NCI-H2227 (cell line): ENCODE measurements at regions not wholly inside any gene's neighbourhood (a gene's known extent, or its start where the extent isn't known, plus 50 kb on each side); places are given as distances from the start of the nearest gene placed in this dataset.

Experiments
- DNase-seq: peaks from one replicate; lab custom pipeline; 2025; ENCODE audit not compliant: unreplicated experiment; lab: John Stamatoyannopoulos, UW

GRCh38 chr4:32752962-32753361 is 2032.8 kb downstream of the PCDH7 start:
- no peak for DNase-seq

GRCh38 chr4:32768664-32769389 is 2048.7 kb downstream of the PCDH7 start:
- no peak for DNase-seq

DNA sequence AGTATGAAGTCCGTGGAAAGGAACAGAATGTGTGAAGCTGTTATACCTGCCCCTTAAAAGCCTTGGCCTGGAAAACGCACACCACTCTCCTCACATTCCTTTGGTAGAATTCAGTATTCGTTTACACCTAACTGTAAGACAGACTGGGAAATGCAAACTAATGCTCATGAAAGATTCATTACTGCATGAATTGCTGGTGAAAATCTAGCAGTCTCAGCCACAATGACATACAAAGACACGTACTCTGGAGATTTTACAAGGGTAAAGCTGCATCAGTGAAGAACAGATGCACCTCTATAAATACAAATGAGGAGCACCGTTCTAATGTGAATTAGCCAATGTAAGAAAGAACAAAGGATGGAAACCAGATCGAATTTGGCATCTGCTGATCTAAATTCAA is 2051.3 kb downstream of the PCDH7 start:
- DNase-seq = no peak

DNA sequence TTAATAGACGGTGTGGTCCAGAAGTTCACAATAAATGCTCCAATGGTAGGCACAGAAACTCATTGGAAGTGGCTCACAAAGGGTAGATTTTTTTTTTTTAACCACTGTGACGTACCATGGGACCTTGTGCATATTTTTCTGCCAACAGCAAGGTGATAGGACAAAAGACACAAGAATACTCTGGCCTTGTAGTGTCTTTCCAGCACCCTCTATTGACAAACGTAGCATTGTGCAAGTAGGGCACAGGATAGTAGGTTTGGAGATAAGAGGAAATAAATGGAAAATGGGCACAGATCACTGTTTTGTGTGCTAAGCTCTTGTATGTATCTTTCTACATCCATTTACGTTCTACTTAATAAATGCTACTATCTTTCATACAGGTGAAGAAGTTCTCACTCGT is 2054.9 kb downstream of the PCDH7 start:
- no peak for DNase-seq

GRCh38 chr4:32776435-32777203 is 2056.4 kb downstream of the PCDH7 start:
- DNase-seq = no peak

GRCh38 chr4:32778025-32778424 is 2057.9 kb downstream of the PCDH7 start:
- no peak for DNase-seq

DNA sequence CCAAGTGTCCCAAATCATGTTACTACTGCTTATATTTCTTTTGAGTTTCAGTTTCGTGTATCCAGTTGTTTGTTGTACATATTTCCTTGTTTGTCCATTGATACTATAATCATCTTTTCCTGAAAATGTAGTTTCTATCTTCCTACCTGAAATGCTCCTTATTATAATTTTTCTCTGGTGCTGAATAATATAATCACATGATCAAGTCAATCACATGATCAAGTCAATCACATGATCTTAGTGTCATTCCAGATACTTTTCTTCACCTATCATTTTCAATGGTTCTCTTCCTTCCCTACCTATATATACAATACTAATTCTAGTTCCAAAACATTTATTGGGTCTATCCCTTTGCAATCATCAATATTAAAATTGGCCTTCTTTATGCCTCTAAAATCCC is 2058.8 kb downstream of the PCDH7 start:
- DNase-seq = no peak

DNA sequence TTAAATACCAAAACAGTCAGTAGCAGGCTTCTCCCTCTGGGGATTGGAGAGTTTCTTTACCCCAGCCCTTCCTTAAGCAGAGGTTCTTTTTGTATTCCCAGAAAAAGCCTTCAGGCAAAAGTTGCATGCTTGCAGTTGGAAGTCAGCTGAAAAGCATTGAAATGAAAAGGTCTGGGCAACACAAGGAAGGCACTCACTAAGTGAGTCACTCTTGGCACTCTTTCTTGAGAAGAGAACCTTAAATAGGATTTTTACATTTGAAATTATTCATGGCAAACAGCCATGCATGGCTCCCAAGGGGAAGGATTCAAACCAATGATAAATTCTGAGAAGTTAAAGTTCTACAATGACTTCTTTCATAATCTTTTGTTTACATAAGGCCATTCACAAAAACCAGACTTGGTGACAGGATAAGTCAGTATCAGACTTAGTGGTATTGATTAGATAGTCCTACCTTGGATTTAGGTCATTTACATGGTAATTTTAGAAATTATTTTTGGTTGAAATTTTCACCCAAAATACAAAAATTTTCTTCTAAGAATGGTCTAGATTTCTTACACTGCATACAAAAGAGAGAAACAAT is 2068.9 kb downstream of the PCDH7 start:
- no peak for DNase-seq

DNA sequence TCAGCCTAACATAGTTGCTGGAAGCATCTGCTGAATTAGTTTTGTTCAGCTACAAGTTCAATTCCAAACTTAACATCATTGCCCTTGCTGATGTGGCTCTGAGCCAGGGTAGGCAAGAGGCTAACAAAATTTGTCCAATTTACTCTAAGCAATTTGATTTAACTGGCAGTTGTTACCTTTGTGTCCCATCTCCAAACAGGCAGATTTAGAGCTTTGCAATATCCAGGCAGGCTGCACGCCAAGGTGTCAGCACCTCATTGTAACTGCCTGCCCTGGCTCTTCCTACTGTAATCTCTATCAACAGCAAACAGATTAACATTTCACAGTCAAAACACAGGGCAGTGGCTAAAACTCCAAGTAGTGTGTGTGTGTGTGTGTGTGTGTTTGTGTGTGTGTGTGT is 2070.6 kb downstream of the PCDH7 start:
- DNase-seq = no peak

DNA sequence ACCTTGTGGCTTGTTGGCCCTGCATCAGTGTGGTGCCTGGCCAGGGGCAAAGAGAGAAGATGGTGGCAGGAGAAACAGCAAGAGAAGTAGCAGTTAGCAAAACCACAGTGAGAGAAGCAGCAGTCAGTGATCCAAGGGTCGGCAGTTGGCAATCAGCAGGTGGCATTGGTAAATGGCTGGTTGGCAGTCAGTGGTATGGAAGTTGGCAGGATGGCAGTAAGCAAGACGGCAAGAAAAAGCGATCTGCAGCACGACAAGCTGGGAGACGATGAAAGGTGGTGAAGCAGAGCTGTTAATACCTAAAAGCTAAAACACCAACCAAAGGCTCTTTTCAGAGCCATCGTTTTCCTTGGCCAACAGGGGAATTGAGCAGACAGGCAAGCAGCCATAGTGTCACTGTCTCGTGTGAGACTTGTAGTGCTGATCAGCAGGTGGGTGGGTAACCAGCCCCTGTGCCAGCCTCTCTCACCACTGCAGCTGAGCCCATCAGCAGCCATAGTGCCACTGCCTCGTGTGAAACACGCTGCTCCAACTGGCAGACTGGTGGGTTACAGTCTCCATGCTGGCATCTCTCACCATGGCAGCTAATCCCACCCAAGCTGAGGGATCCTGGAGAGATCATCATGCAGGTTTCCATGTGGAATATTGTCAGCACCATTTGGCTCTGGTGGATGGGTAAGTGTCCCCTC is 2078.4 kb downstream of the PCDH7 start:
- no peak for DNase-seq

DNA sequence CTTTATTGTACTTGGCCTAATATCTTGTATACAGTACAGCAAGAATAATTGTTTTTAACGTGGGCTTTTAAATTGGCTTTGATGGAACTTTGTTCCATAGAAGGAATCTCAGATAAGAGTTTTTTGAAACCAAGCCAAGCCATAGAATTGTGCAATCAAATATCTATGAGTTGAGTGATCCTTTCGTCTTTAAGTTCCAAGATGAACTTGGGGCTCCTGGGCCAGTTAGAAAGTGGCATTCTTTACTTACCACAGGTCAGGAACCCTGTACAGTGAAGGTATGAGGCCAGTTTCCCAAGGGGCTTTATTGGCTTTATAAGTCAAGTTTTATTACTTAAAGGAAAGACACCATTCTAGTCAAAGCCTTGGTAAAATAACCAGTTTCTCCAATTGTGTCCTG is 2104.2 kb downstream of the PCDH7 start:
- DNase-seq = no peak

- DNase-seq = no peak
Observed at GRCh38 chr4:32826169-32826568, 2106.0 kb downstream of the PCDH7 start.

DNA sequence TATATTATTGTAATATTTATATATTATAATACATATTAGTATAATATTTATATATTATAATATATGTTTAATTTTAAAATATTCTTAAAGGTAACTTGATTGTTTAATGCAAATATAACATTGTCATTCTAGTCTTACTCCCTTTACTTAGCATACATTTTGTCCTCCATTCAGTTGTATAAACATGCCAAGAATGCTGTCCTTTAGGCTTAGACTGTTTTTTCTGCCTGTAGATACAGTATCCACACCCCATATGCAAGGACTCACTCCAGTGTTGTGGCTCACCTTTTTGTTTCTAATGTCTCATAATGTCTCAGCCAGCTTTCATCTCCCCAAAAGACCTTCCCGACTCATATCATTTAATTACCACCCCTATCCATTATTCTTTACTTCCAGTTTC is 2110.0 kb downstream of the PCDH7 start:
- no peak for DNase-seq

- no peak for DNase-seq
Observed at GRCh38 chr4:32831104-32831503, 2110.9 kb downstream of the PCDH7 start.

GRCh38 chr4:32840461-32841189 is 2120.5 kb downstream of the PCDH7 start:
- no peak for DNase-seq

DNA sequence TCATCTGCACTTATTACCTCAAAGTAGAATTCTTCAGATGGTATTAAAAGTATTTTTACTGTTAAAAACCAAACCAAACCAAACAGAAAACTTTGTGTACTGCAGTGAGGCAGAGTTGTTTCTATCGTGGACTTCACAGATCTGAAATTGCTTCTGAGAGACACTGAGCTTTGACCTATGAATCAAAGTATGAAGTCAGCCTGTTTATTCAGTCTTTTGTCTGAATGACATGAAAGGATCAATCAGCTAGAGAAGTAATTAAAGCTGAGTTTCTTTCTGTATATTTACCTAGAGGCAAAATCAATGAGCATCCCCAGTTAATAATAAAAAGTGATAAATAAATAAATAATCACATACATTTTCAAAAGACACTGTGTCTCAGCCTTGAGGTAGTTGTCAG is 2121.0 kb downstream of the PCDH7 start:
- DNase-seq = no peak

- no peak for DNase-seq
Observed at GRCh38 chr4:32847461-32847860, 2127.3 kb downstream of the PCDH7 start.

DNA sequence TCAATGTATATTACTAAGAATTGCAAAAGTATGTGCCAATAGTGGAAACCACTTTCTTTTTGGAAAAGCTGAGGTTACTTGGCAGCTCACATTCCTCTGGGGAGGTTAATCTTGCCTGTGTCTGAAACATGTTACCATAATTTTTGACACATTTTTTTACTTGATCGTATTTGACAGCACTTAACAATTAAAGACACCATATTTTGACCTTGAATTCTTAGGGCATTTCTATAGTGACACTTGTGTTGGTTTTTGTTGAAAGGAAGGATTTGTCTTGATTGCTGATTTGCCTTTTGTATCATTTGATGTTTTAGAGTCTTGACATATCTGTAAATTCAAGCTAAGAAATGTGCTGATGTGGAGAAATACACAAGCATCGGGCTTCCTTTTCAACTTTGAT is 2135.5 kb downstream of the PCDH7 start:
- DNase-seq = no peak

- DNase-seq = no peak
Observed at GRCh38 chr4:32858361-32858760, 2138.2 kb downstream of the PCDH7 start.

DNA sequence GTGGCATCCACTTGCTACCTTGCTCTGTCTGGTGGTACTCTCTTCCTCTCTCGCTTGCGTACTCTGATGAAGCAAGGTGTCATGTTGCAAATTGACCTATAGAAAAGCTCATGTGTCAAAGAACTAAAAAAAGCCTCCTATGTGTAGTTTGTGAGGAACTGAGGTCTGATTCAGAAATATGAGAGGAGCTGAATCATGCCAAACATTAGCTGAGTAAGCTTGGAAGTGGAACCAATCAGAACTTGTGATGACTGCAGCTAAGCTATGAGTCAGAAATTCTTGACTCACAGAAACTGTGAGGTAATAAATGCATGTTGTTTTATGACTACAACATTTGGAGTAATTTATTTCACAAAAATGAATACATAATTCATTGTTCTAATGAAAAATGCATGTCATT is 2138.8 kb downstream of the PCDH7 start:
- no peak for DNase-seq

DNA sequence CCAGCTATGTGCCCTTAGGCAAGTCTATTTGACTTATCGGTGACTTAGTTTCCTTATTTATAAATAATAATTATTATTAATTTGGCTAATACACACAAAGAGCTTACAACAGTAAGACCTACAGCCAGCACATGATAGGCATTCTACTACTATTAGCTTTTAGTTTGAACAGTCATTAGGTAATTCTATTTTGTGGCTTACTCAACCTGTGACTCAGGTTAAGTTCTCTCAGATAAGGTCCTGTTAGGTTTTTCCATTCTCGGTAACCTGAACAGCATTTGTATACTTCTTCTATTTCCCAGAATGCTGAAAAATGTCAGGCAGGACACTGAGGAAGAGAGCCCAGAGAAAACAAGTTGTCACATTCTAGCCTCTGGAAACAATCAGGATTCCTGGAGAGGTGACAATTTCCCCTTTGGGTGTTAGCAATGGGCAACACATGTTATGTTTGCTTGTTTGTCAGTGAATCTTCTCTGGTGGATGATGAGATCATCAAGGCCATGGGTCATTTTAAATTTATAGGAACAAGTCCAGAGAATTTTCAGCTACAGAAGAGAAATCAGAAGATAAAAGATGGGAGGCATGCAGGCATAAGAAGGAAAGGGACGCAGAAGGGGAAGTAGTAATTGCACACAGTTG is 2144.7 kb downstream of the PCDH7 start:
- DNase-seq = no peak
